ENCODE measurements at regions not wholly inside any gene's neighbourhood (a gene's known extent, or its start where the extent isn't known, plus 50 kb on each side); places are given as distances from the start of the nearest gene placed in this dataset.

GRCh38 chrX:17206584-17206983, 168.4 kb upstream of the NHS start:
- DNase-seq, result no peak

DNA sequence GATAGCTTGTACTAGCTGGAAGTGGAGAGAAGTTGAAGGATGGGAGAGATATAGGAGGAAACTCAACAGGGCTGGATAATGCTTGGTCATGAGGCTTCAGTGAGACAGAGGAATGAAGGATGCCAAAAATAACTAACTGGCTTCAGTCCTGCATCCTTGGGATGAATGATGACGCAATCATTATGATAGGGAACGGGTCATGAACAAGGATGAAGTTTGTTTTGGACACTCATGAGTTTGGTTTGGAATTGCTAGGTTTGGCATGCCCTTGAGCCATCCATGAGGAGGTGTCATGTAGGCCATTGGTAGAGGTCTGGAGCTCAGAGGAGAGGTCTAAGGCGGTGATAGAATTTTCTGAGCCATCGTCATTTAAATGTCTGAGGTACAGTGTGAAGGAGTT, 160.0 kb upstream of the NHS start:
- DNase-seq, result no peak

GRCh38 chrX:17226736-17227135, 148.3 kb upstream of the NHS start:
- DNase-seq, result no peak

GRCh38 chrX:17237146-17237545, 137.9 kb upstream of the NHS start:
- no peak for DNase-seq

GRCh38 chrX:17242470-17242869, 132.5 kb upstream of the NHS start:
- peak in 1 of 5 experiments; percentile 17 for DNase-seq

DNA sequence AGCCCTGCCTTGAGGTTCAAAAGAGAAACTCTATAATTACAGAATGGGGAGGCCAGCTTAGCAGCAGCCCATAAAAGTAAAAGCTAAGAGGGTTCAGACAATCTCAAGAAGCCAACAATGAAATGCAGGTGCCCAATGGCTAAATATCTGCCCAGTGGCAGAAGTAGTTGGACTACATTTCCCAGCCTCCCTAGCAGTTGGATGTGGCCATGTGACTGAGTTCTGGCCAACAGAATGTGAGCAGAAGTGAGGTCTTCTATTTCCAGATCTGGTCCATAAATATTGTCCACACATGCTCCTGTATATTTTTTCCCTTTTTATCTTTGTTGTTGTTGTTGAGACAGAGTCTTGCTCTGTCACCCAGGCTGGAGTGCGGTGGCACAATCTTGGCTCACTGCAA, 127.9 kb upstream of the NHS start:
- no peak for DNase-seq

DNA sequence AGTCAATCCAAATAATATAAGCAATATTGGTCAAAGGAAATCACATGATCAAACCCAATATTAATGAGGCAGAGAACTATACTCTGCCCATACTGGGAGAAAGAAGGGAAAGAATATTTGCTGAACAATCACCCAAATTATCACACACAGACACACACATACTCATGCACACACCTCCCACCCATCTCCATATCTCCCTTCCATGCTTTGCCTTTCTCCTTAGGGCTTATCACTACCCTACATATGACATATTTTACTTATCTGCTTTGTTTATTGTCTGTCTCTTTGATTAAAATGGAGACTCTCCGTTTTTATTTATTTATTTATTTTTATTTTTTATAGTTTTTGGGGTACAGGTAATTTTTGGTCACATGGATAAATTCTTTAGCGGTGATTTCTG, 112.9 kb upstream of the NHS start:
- DNase-seq, result no peak

- no peak for DNase-seq
Measured at GRCh38 chrX:17266136-17266535, 108.9 kb upstream of the NHS start.

- no peak for DNase-seq
Measured at GRCh38 chrX:17278961-17279360, 96.0 kb upstream of the NHS start.

DNA sequence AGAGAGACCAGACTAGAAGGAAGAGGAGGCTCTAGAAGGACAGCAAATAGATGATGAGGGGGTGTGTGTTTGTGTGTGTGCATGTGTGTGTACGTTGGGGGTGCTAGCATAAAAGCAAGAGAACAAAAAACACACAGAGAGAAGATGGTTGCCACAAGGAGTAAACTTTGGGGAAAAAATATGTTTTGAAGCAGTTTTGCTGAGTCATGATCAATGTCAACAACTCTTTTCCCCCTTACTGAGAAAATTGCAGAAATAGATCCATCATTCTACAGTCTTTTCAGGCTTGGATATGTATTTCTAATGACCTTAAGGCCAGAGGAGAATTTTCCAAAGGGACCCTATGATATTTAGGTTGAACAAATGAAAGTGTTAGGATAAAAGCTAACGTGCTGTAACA, 89.0 kb upstream of the NHS start:
- DNase-seq, result no peak

GRCh38 chrX:17291171-17291900, 83.7 kb upstream of the NHS start:
- DNase-seq, result no peak

GRCh38 chrX:17292111-17292527, 82.9 kb upstream of the NHS start:
- no peak for DNase-seq

DNA sequence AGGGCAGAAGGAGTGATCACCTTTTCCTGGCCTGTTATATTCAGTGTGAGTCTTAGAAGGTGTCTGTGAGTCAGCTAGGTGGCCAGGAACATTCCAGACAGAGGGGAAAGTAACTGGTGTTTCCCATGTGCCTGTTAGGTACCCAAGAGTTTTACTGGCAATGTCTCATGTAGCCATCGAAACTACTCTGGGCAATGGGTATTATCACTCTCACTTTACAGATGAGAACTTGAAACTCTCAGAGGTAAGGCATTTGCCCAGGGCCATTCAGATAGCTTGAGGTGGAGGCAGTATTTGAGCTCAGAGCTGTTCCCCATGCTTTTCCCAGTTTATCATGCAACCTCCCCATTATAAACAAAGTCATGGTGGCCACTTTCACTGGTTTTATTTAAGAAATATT, 80.4 kb upstream of the NHS start:
- DNase-seq, result no peak

- DNase-seq, result no peak
Measured at GRCh38 chrX:17295791-17296190, 79.2 kb upstream of the NHS start.

GRCh38 chrX:17298564-17298963, 76.4 kb upstream of the NHS start:
- no peak for DNase-seq

- no peak for DNase-seq
Measured at GRCh38 chrX:17299206-17299605, 75.8 kb upstream of the NHS start.

GRCh38 chrX:17323397-17323796, 51.6 kb upstream of the NHS start:
- DNase-seq, result no peak
